ENCODE measurements at regions not wholly inside any gene's neighbourhood (a gene's known extent, or its start where the extent isn't known, plus 50 kb on each side); places are given as distances from the start of the nearest gene placed in this dataset.

DNA sequence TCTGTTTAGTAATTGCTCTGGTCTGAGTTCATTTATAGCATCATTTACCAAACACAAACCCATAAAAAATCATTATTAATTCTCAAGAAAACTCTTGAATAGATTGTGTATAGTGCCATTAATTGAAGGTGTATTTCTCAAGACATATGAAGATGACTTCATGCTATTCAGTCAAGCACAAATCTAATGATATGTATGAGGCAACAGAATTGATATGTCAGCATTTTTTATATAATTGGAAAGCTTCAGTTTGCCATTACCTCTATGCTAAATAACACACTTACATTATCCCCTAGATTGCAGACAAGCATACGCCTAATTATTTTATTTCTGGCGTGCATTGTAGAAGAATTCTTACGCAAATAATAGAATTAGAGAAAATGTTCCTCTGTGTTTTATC, 461.8 kb downstream of the PDHA2 start:
- no peak for DNase-seq
- Histone ChIP-seq H3K27ac (no peak overlapping the region), H3K36me3 (no peaks in the 10 kb centered on the region), H3K4me3 (no peak overlapping the region), H3K27me3 (no peaks in the 10 kb centered on the region), H3K9me3 (no peaks in the 10 kb centered on the region), H3K4me1 (no peaks in the 10 kb centered on the region)
- TF ChIP-seq, protein P1, sequence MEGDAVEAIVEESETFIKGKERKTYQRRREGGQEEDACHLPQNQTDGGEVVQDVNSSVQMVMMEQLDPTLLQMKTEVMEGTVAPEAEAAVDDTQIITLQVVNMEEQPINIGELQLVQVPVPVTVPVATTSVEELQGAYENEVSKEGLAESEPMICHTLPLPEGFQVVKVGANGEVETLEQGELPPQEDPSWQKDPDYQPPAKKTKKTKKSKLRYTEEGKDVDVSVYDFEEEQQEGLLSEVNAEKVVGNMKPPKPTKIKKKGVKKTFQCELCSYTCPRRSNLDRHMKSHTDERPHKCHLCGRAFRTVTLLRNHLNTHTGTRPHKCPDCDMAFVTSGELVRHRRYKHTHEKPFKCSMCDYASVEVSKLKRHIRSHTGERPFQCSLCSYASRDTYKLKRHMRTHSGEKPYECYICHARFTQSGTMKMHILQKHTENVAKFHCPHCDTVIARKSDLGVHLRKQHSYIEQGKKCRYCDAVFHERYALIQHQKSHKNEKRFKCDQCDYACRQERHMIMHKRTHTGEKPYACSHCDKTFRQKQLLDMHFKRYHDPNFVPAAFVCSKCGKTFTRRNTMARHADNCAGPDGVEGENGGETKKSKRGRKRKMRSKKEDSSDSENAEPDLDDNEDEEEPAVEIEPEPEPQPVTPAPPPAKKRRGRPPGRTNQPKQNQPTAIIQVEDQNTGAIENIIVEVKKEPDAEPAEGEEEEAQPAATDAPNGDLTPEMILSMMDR (IDR thresholded peaks at IDR 0.05): no peak
- TF ChIP-seq POLR2A (IDR thresholded peaks at IDR 0.05): no peak
- intact Hi-C loops (cut with DNase I; ENCODE audit: low total_unique reads): no loop called here

DNA sequence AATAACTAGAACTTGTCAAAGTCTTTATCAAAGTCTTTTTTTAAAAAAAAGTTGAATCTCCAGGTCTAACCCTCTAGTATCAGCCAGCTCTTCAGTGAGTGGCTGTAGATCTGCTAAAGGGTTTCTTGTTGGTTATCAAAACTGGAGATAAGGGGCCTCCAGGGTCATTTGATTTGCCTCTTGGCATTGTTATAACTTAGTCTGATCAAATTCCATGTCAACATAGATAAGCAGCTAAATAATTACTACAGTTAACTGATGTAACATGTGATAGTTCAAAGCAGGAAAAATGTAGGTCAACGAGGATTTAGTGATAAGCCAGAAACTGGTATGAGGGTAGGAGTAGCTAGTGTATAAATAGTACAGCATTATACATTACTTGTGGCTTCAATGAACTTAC, 465.1 kb downstream of the PDHA2 start:
- TF ChIP-seq, protein P1 (IDR thresholded peaks at IDR 0.05): no peak
- TF ChIP-seq POLR2A (IDR thresholded peaks at IDR 0.05): no peak

DNA sequence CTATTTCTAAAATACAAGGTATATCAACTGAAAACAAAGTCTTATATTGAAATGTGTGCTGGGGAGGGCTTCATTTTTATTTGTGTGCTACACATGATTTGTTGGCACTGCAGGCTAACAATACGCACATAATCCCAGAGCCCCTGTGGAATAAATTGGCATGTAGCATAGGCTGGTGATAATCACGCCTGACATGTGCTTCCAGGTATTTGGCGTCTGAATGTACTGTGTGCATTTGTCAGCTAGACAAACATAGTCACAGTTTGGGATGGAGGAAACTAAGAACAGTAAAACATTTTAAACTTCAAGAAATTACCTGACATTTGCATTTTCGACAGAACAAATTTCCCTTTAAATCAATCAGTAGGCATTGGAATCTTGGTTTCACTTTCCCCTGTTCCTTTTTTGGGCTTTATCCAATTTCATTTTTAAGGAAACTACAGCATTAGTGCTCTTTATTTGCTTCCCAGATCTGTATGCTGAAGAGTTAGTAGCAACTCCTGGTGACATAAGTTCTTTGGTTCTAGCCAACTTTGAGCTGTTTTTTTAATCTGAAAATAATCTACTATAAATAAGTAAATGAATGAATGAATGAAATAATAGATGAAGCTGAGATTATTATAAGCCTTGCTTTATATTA, 472.3 kb downstream of the PDHA2 start:
- Histone ChIP-seq H3K36me3 (no peaks in the 10 kb centered on the region), H3K27me3 (no peaks in the 10 kb centered on the region), H3K4me3 (no peak overlapping the region), H3K27ac (no peak overlapping the region), H3K4me1 (no peaks in the 10 kb centered on the region), H3K9me3 (no peaks in the 10 kb centered on the region)
- DNase-seq: no peak
- intact Hi-C loops (cut with DNase I; ENCODE audit: low total_unique reads): no loop called here
- TF ChIP-seq, protein P1 (IDR thresholded peaks at IDR 0.05): no peak
- TF ChIP-seq POLR2A (IDR thresholded peaks at IDR 0.05): no peak

More for the DNA sequence above, 465.1 kb downstream of the PDHA2 start:
- Histone ChIP-seq H3K36me3 (no peaks in the 10 kb centered on the region), H3K4me1 (no peaks in the 10 kb centered on the region), H3K27me3 (no peaks in the 10 kb centered on the region), H3K9me3 (no peaks in the 10 kb centered on the region), H3K4me3 (no peak overlapping the region), H3K27ac (no peak overlapping the region)
- no peak for DNase-seq
- intact Hi-C loops (cut with DNase I; ENCODE audit: low total_unique reads): no loop called here

DNA sequence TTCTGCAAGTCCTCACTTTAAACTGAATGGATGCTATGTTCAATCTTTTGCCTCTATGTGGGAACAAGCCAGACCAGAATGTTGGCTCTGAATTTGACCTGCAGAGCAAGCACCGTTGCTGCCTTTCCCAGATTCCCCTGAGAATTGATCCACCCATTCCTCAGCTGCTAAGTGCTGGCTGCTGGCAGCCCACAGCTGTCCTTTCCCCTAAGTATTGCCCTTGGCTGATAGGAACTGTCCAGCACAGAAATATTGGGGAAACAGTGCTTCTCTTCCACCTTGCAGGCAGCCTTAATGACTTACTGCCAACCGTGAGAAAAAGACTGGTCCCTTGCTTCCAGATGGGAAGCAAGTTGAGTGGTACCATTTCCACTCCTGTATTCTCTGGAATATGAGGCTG, 475.9 kb downstream of the PDHA2 start:
- intact Hi-C loops (cut with DNase I; ENCODE audit: low total_unique reads): no loop called here
- TF ChIP-seq POLR2A (IDR thresholded peaks at IDR 0.05): no peak
- TF ChIP-seq, protein P1 (IDR thresholded peaks at IDR 0.05): no peak
- DNase-seq: no peak
- no peak overlapping the region for H3K27ac ChIP-seq
- H3K4me1 ChIP-seq: no peaks in the 10 kb centered on the region
- H3K4me3 ChIP-seq: no peak overlapping the region
- no peaks in the 10 kb centered on the region for H3K27me3 ChIP-seq
- no peaks in the 10 kb centered on the region for H3K9me3 ChIP-seq
- H3K36me3 ChIP-seq: no peaks in the 10 kb centered on the region

DNA sequence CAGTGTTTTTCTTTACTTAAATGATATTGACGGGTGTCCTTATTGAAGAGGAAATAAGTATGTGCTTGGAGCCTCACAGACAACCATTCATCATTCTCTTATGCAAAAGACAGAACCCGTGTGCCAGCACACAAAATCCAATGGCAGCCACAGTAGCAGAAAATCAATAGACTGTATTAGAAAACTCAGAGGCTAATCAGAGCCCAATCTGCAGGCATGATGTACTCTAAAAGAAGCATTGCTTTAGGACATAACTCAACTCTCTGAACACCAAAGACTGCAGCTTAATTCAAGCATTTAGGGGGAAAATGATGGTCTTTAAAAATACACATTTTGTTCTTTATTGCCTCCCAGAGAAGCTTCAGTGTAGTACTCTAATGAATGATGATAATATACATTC, 476.9 kb downstream of the PDHA2 start:
- Histone ChIP-seq H3K27ac (no peak overlapping the region), H3K36me3 (no peaks in the 10 kb centered on the region), H3K4me3 (no peak overlapping the region), H3K27me3 (no peaks in the 10 kb centered on the region), H3K9me3 (no peaks in the 10 kb centered on the region), H3K4me1 (no peaks in the 10 kb centered on the region)
- DNase-seq: no peak
- intact Hi-C loops (cut with DNase I; ENCODE audit: low total_unique reads): no loop called here
- TF ChIP-seq, protein P1 (IDR thresholded peaks at IDR 0.05): no peak
- no peak for TF ChIP-seq POLR2A (IDR thresholded peaks at IDR 0.05)
